RWPE1 (cell line): ENCODE measurements at regions not wholly inside any gene's neighbourhood (a gene's known extent, or its start where the extent isn't known, plus 50 kb on each side); places are given as distances from the start of the nearest gene placed in this dataset.

Experiments
- CTCF ChIA-PET: fragments of 350-600 bp; sonication (Branson Sonifier 250); formaldehyde crosslinking; extraction: SDS; loops from one replicate; lab custom pipeline; 2021; lab: Yijun Ruan, JAX
- POLR2A ChIA-PET: fragments of 400-600 bp; formaldehyde crosslinking; extraction: SDS; loops from one replicate; lab custom pipeline; 2020; ENCODE audit warnings: antibody characterized with exemption; ENCODE audit not compliant: low non-redundant PET; lab: Yijun Ruan, JAX
- DNase-seq: peaks from one replicate; pipeline ENCODE4 v3.0.0; 2012; ENCODE audit warnings: low spot score
- H3K27ac ChIP-seq: fragments of 450-650 bp; 2 replicates; pipeline ENCODE4 v1.5.1; 2017
- CTCF ChIP-seq: fragments of 450-650 bp; conservative IDR thresholded peaks from 2 replicates; pipeline ENCODE4 v1.5.1; 2017; ENCODE audit warnings: low read depth, mild to moderate bottlenecking

GRCh38 chr20:20897922-20898321 lies 185.5 kb upstream of the RALGAPA2 start:
- CTCF ChIA-PET = interaction anchor here (0.5 kb wide), 1 partner anchor 607 kb away, joined by 3 read pairs; no protein-coding TSS in a partner anchor
- DNase-seq = no peak
- POLR2A ChIA-PET = no interaction called here
- no peak overlapping the region for H3K27ac ChIP-seq
- no peak for TF ChIP-seq CTCF

GRCh38 chr20:20897145-20897544 lies 184.7 kb upstream of the RALGAPA2 start:
- CTCF ChIA-PET = no interaction called here
- no peak overlapping the region for H3K27ac ChIP-seq
- no peak for TF ChIP-seq CTCF
- POLR2A ChIA-PET = no interaction called here
- no peak for DNase-seq

GRCh38 chr20:20896606-20897005 lies 184.2 kb upstream of the RALGAPA2 start:
- no peak overlapping the region for H3K27ac ChIP-seq
- CTCF ChIA-PET = no interaction called here
- no peak for DNase-seq
- no peak for TF ChIP-seq CTCF
- POLR2A ChIA-PET = no interaction called here

- no peak for TF ChIP-seq CTCF
- DNase-seq = no peak
- ChIA-PET POLR2A (no interaction called here), CTCF (no interaction called here)
- H3K27ac ChIP-seq = no peak overlapping the region
These were observed 183.1 kb upstream of the RALGAPA2 start for GRCh38 chr20:20895537-20895936.

- DNase-seq = no peak
- POLR2A ChIA-PET = no interaction called here
- no peak overlapping the region for H3K27ac ChIP-seq
- TF ChIP-seq CTCF = no peak
- CTCF ChIA-PET = no interaction called here
These were observed 182.3 kb upstream of the RALGAPA2 start for GRCh38 chr20:20894753-20895152.

GRCh38 chr20:20894280-20894679 lies 181.8 kb upstream of the RALGAPA2 start:
- CTCF ChIA-PET = interaction anchor here (0.6 kb wide), 1 partner anchor 55 kb away, joined by 3 read pairs; no protein-coding TSS in a partner anchor
- no peak overlapping the region for H3K27ac ChIP-seq
- POLR2A ChIA-PET = no interaction called here
- no peak for DNase-seq
- TF ChIP-seq CTCF = no peak

GRCh38 chr20:20892328-20892727 lies 179.9 kb upstream of the RALGAPA2 start:
- ChIA-PET CTCF (interaction anchor here (0.6 to 0.7 kb wide), 2 partner anchors 26 to 38 kb away, joined by 3 to 7 read pairs; no protein-coding TSS in a partner anchor), POLR2A (no interaction called here)
- H3K27ac ChIP-seq = no peak overlapping the region
- no peak for TF ChIP-seq CTCF
- DNase-seq = no peak
